HG03575 (cell line): ENCODE measurements at regions not wholly inside any gene's neighbourhood (a gene's known extent, or its start where the extent isn't known, plus 50 kb on each side); places are given as distances from the start of the nearest gene placed in this dataset.

Source experiments
- ATAC-seq: cut with Tn5 transposase; IDR thresholded peaks from one replicate; pipeline ENCODE4 v1.9.1; 2021; ENCODE audit not compliant: unreplicated experiment, insufficient number of reproducible peaks, low FRiP score; ENCODE audit errors: extremely low read depth

GRCh38 chr4:120536884-120537283 is 385.6 kb downstream of the PRDM5 start:
- ATAC-seq = no peak

- ATAC-seq = no peak
These were observed 394.1 kb downstream of the PRDM5 start for GRCh38 chr4:120528428-120528827.

- ATAC-seq = no peak
These were observed 396.5 kb downstream of the PRDM5 start for GRCh38 chr4:120526033-120526432.

- no peak for ATAC-seq
These were observed 397.4 kb downstream of the PRDM5 start for GRCh38 chr4:120525106-120525505.

- no peak for ATAC-seq
These were observed 398.3 kb downstream of the PRDM5 start for GRCh38 chr4:120524237-120524636.

GRCh38 chr4:120520761-120521160 is 401.8 kb downstream of the PRDM5 start:
- ATAC-seq = no peak

GRCh38 chr4:120517966-120518365 is 404.6 kb downstream of the PRDM5 start:
- no peak for ATAC-seq

GRCh38 chr4:120509719-120510118 is 412.8 kb downstream of the PRDM5 start:
- ATAC-seq = no peak

GRCh38 chr4:120509222-120509621 is 413.3 kb downstream of the PRDM5 start:
- no peak for ATAC-seq

GRCh38 chr4:120508036-120508435 is 414.5 kb downstream of the PRDM5 start:
- no peak for ATAC-seq

- ATAC-seq = no peak
These were observed 416.0 kb downstream of the PRDM5 start for GRCh38 chr4:120506536-120506935.

- ATAC-seq = no peak
These were observed 423.8 kb downstream of the PRDM5 start for GRCh38 chr4:120498678-120499077.

GRCh38 chr4:120491481-120491880 is 424.8 kb upstream of the MAD2L1 start:
- no peak for ATAC-seq

- ATAC-seq = no peak
These were observed 415.1 kb upstream of the MAD2L1 start for GRCh38 chr4:120481756-120482155.

GRCh38 chr4:120472447-120473131 is 405.9 kb upstream of the MAD2L1 start:
- no peak for ATAC-seq

- ATAC-seq = no peak
These were observed 399.8 kb upstream of the MAD2L1 start for GRCh38 chr4:120466429-120466828.

- ATAC-seq = no peak
These were observed 388.1 kb upstream of the MAD2L1 start for GRCh38 chr4:120454788-120455187.

GRCh38 chr4:120452536-120452935 is 385.9 kb upstream of the MAD2L1 start:
- ATAC-seq = no peak

- no peak for ATAC-seq
These were observed 385.4 kb upstream of the MAD2L1 start for GRCh38 chr4:120452001-120452400.

GRCh38 chr4:120447774-120448173 is 381.1 kb upstream of the MAD2L1 start:
- ATAC-seq = no peak

- ATAC-seq = peak; percentile 88
These were observed 379.5 kb upstream of the MAD2L1 start for GRCh38 chr4:120446051-120446567.
